Renal cortical epithelial cell (primary cell): ENCODE measurements at regions not wholly inside any gene's neighbourhood (a gene's known extent, or its start where the extent isn't known, plus 50 kb on each side); places are given as distances from the start of the nearest gene placed in this dataset.
"Not testable (repeated sequence)": the region's sequence is repeated elsewhere in the genome, so short reads cannot be mapped to it uniquely, and the experiment has no call there.

Source experiments
- DNase-seq: peaks from one replicate; pipeline ENCODE4 v3.0.0-alpha.2; 2011; ENCODE audit warnings: low read depth

DNA sequence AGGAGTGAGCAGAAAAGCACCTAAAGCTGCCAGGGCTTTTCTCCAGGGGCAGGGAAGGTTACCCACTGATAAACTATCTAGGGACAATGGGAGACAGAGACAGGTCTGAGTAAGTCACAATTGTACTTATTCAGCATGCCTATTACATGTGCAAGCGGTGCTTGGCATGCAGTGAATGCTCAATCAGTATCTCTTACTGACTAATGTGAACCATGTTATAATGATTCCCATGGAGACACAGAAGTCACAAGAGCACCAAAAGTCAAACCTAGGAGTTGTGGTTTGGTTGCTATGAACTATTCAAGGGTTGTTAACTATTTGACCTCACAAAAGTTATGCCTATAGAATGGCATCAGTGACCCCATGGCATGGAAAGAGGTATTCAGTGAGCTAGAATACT, 50.0 kb upstream of the RASGRP1 start:
- no peak for DNase-seq

DNA sequence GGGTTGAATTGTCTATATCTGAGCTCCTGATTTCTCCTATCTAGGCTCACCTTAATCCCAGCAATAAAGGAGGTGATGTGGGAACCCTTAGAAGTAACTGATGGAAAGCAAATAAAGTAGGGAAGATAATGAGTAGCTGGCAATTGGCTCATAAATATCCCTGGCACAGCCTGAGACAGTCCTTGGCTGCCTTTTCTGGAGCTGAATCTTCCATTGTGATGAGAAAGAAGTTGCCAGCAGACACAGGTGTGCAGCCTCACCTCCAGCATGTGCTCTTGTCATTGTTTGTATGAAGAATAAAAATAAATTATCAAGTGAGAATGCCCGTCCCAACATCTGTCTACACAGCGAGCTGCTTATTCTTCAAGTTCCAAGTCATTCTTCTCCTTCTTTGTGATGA, 53.2 kb upstream of the RASGRP1 start:
- DNase-seq, result no peak

DNA sequence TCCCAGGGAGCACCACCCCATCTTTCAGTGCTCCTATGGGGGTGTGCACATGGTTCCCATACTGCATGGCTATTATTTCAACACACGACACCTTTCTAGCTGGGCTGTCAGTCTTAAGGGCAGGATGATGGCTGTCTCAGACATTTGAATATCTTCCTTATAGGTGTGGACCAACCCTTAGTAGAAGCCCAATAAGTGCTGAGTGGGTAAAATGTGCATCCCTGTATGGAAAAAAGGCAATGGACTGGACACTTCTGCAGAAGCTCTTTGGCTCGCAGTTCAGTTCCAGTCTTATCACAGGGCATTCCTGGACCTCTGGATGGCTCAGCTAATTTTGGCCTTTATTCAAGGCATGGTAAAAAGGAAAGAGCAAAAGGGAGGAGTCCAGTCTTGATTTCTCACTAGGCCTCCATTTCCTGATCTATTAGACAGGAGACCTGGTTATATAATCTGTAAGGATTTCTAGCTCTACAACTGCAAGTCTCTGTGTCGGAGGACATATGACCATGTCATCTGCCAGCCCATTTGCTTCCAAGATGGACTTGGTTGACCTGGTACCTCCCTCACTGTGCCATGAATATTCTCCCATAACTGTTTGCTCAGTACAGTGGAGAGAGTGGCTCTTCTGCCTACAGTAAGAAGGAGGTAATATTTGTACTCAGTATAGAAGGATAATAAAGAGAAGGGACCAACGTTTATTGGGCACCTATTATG, 53.8 kb upstream of the RASGRP1 start:
- no peak for DNase-seq

DNA sequence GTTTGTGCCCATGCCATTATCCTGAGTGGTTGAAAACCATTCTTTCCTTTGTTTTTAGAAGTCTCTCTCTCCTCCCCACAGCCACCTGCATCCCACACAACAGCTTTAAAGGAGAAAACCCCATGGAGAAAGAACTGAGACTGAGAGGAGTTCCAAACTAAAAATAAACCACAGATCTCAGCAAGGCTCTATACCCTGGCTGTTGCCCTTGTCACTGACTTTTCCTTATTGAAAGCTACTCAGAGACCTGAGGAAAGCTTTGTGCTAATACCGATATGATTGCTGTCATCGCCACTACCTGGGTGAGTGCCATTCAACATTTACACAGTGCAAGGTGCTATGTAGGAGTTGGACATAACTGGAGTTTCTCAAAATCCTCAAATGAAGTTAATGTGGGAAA, 55.5 kb upstream of the RASGRP1 start:
- DNase-seq, result no peak

DNA sequence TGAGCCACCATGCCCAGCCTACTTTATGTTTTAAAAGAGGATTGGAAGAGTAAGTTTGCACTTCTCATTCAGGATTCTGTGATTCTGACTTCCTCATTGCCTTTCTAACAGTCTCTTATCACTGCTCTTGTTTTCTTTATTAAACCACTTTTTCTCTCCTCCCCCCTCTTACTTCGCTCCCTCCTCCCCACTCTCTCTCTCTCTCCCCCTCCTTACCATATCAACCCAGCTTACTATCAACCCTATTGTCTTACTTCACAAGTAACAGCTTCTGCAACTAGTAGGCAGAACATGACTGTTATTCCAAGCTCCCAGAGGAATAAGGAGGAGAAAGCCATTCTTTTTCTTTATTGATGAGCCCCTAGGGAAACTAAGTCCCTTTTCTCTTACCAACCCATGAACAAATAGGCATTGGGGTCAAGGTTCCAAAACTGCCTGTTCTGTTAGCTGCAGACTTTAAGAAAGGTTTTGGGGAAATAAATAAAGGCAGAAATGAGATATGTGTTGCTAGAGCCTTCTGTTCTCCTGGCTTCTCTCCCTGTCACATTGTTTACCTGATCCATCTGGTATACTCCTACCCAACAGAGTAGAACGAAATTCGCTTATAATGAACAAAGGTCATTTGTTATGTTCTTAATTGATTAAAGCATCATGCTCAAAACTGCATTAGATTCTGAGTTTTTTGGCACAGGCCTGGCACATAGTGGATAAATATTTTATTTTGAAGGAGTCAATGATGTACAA, 56.4 kb upstream of the RASGRP1 start:
- no peak for DNase-seq

DNA sequence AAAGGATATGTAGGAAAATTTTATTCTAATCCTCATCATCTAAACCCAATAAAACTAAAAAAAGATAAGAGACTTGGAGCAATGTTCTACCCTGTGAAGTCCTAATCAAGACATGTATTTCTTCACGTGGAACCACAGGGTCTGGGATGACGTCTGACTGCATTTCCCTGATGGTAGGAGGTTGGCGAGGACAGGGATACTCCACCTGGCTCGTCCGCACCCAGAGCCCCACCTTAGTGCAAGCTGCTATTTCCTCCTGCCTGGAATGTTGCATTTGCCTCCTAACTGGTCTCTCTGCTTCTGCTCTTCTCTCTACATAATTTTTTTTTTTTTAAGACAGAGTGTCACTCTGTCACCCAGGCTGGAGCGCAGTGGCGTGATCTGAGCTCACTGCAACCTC, 57.7 kb upstream of the RASGRP1 start:
- DNase-seq, result no peak

- DNase-seq, result no peak
These were observed 58.3 kb upstream of the RASGRP1 start for GRCh38 chr15:38622908-38623307.

GRCh38 chr15:38623744-38624143, 59.1 kb upstream of the RASGRP1 start:
- no peak for DNase-seq

DNA sequence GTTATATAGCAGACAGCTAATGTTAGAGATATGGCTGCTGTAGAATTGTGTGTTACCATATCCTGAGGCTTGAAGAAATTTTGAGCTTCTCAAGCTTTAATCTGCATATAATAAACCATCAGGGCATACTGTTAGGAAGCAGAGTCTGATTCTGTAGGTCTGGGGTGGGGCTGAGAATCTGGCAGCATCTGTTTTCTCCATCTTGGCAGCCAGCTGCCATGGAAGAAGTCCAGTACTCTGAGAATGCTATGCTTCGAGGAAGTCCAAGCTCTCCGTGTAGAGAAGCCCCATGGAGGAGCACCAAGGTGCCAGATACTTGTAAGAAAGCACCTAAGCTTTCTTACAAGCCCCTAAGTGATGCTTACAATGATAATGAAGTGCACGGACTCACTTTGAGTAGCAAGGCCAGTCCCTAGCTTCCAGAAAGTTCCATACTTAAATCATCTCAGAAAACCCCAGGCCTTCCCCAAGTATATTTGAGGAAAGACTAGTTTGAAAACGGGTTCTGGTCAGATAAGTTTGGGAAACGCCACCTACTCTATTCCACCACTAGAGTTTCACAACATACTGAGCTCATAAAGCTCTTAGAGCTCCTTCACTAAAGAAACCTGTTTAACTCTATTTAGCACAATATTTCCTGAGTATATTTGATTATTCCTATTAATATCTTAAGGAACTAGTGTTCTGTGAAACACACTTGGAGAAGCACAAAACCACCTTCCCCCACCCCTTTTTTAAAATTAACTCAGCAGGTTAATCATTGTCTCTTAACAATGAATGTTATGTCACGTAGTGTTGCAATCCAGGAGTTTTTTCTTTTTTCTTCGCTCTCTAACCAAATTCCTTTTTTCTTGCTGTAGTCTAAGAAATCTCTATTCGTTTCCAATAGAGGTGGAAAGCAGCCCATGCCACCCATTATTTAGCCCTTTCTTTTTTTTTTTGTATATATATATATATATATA, 59.9 kb upstream of the RASGRP1 start:
- peak; percentile 96 for DNase-seq

DNA sequence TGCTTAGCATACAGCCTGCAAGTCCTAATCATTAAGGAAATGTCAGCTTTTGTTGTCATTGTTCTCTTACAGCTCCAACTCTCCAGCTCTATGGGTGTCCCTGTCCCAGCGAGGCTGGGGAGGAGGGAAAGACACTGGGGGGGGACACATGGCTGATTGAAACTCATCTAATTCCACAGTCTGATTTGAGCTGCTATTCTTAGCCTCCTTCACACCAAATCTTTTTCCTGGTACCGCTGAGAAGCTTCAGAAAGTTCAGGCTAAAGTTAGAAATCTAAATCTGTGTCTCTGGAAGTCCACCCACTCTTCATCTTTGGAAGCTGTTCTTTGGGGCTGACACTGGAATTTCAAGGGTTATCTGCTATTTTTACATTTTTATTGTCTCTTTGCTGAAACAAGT, 61.3 kb upstream of the RASGRP1 start:
- DNase-seq, result no peak

DNA sequence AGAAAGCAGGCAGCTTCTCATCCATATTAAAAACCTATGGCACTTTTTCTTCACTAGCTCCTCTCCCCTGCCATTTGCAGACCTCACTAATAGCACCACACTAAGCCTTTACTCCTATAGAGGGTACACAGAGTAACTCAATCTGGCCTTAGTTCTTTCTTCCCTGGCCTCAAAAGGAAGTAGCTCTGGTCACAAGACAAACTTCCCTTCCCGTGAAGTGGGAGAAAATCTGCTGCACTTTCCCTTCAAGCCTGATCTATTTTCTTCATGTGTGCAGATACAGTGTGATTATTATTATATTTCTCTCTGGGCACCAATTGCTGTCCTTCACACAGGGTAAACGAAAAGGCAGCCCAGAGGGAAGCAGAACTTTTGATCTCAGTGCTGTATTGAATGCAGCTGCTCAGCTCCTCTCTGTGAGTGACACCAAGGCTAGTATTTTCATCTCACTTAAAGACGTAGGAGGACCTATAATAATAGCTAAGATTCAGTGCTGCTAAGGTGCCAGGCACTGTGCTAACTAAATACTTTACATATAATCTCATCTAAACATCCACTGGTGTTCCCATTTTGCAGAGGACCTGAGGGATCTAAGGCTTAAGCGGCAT, 61.9 kb upstream of the RASGRP1 start:
- DNase-seq, result no peak

- no peak for DNase-seq
These were observed 63.2 kb upstream of the RASGRP1 start for GRCh38 chr15:38627689-38628277.

- peak; percentile 53 for DNase-seq
These were observed 66.8 kb upstream of the RASGRP1 start for GRCh38 chr15:38631119-38632075.

- no peak for DNase-seq
These were observed 70.6 kb upstream of the RASGRP1 start for GRCh38 chr15:38635170-38635569.

DNA sequence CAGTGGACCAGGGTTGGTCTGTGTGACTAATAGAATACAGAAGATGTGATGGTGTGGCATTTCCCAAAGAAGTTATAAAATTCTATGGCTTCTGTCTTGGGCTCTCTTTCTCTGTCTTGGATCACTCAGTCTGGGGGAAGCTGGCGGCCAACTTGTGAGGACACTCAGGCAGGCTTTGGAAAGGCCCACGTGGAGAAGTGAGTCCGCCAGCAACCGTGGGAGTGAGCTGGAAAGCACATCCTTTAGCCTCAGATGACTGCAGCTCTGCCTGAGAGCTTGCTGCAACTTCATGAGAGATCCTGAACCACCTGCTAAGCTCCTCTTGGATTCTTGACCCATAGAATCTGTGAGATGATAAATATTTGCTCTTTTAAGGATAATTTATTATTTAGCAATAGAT, 72.0 kb upstream of the RASGRP1 start:
- no peak for DNase-seq

- DNase-seq, result no peak
These were observed 73.5 kb upstream of the RASGRP1 start for GRCh38 chr15:38638126-38638525.

- no peak for DNase-seq
These were observed 74.2 kb upstream of the RASGRP1 start for GRCh38 chr15:38638811-38639210.

- DNase-seq, result peak; percentile 44
These were observed 78.2 kb upstream of the RASGRP1 start for GRCh38 chr15:38642689-38643270.

- not testable (repeated sequence) for DNase-seq
These were observed 79.7 kb upstream of the RASGRP1 start for GRCh38 chr15:38644353-38644752.

- no peak for DNase-seq
These were observed 82.1 kb upstream of the RASGRP1 start for GRCh38 chr15:38646716-38647115.
